ENCODE measurements at regions not wholly inside any gene's neighbourhood (a gene's known extent, or its start where the extent isn't known, plus 50 kb on each side); places are given as distances from the start of the nearest gene placed in this dataset.

GRCh38 chr2:226151157-226151556 is 648.5 kb downstream of the IRS1 start:
- Histone ChIP-seq H3K27ac (ENCODE audit: low read length) (no peak overlapping the region), H3K4me1 (ENCODE audit: control insufficient read depth, insufficient read depth, low read length) (no peaks in the 10 kb centered on the region), H3K9ac (ENCODE audit: low read length in 2 of 2) (no peak overlapping the region), H3K27me3 (ENCODE audit: control insufficient read depth in 1 of 2, insufficient read depth in 2 of 2, low read length in 2 of 2) (no peaks in the 10 kb centered on the region), H3K9me3 (ENCODE audit: control insufficient read depth in 2 of 2, low read length in 2 of 2) (no peaks in the 10 kb centered on the region), H3K4me3 (ENCODE audit: low read length in 2 of 2) (no peak overlapping the region), H3K36me3 (ENCODE audit: control insufficient read depth in 2 of 2, insufficient read depth in 2 of 2, low read length in 2 of 2) (no peaks in the 10 kb centered on the region)

GRCh38 chr2:226143091-226143490 is 656.5 kb downstream of the IRS1 start:
- Histone ChIP-seq H3K27me3 (ENCODE audit: control insufficient read depth in 1 of 2, insufficient read depth in 2 of 2, low read length in 2 of 2) (no peaks in the 10 kb centered on the region), H3K9ac (ENCODE audit: low read length in 2 of 2) (no peak overlapping the region), H3K4me3 (ENCODE audit: low read length in 2 of 2) (no peak overlapping the region), H3K9me3 (ENCODE audit: control insufficient read depth in 2 of 2, low read length in 2 of 2) (no peaks in the 10 kb centered on the region), H3K4me1 (ENCODE audit: control insufficient read depth, insufficient read depth, low read length) (no peaks in the 10 kb centered on the region), H3K36me3 (ENCODE audit: control insufficient read depth in 2 of 2, insufficient read depth in 2 of 2, low read length in 2 of 2) (no peaks in the 10 kb centered on the region), H3K27ac (ENCODE audit: low read length) (no peak overlapping the region)

GRCh38 chr2:226142463-226142862 is 657.2 kb downstream of the IRS1 start:
- no peak overlapping the region for H3K27ac ChIP-seq (ENCODE audit: low read length)
- H3K9ac ChIP-seq (ENCODE audit: low read length in 2 of 2): no peak overlapping the region
- no peaks in the 10 kb centered on the region for H3K36me3 ChIP-seq (ENCODE audit: control insufficient read depth in 2 of 2, insufficient read depth in 2 of 2, low read length in 2 of 2)
- no peak overlapping the region for H3K4me3 ChIP-seq (ENCODE audit: low read length in 2 of 2)
- H3K9me3 ChIP-seq (ENCODE audit: control insufficient read depth in 2 of 2, low read length in 2 of 2): no peaks in the 10 kb centered on the region
- no peaks in the 10 kb centered on the region for H3K27me3 ChIP-seq (ENCODE audit: control insufficient read depth in 1 of 2, insufficient read depth in 2 of 2, low read length in 2 of 2)
- no peaks in the 10 kb centered on the region for H3K4me1 ChIP-seq (ENCODE audit: control insufficient read depth, insufficient read depth, low read length)

DNA sequence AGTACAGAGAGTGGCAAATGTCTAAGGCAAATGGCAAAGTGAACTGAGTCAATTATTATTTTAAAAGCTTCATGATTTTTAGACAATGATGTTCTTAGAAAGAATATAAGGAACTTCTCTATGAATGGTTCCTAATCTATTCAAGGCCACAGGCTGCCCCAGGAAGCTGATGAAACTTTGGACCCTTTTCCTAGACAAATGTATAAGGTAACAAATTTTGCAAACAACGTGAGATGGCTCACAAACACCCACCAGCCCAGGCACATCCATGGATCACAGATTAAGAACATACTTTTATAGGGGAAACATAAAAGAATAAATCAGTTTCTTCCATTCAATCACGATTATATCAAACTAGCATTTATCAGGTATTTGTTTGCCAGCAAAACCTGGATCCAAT is 659.0 kb downstream of the IRS1 start:
- H3K27me3 ChIP-seq (ENCODE audit: control insufficient read depth in 1 of 2, insufficient read depth in 2 of 2, low read length in 2 of 2): no peaks in the 10 kb centered on the region
- H3K9me3 ChIP-seq (ENCODE audit: control insufficient read depth in 2 of 2, low read length in 2 of 2): no peaks in the 10 kb centered on the region
- H3K4me1 ChIP-seq (ENCODE audit: control insufficient read depth, insufficient read depth, low read length): no peaks in the 10 kb centered on the region
- H3K36me3 ChIP-seq (ENCODE audit: control insufficient read depth in 2 of 2, insufficient read depth in 2 of 2, low read length in 2 of 2): no peaks in the 10 kb centered on the region
- no peak overlapping the region for H3K4me3 ChIP-seq (ENCODE audit: low read length in 2 of 2)
- no peak overlapping the region for H3K9ac ChIP-seq (ENCODE audit: low read length in 2 of 2)
- no peak overlapping the region for H3K27ac ChIP-seq (ENCODE audit: low read length)

DNA sequence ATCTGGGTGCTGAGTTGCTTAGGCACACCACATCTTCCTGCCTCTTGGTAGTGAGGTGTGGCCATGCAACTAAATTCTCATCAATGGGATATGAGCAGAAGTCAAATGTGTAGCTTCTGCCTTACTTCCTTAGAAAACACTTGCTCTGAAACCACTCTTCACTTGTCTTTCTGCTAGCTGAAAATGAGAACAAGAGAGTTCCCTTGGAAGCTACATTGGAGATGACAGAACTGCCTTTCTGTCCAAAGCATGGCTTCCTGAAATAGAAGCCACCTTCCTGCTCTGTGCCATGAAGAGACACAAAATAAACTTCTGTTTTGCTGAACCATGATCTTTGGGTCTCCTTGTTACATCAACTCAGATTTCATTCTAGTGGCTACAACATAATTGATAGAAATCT is 659.9 kb downstream of the IRS1 start:
- Histone ChIP-seq H3K9me3 (ENCODE audit: control insufficient read depth in 2 of 2, low read length in 2 of 2) (no peaks in the 10 kb centered on the region), H3K4me3 (ENCODE audit: low read length in 2 of 2) (no peak overlapping the region), H3K27ac (ENCODE audit: low read length) (no peak overlapping the region), H3K27me3 (ENCODE audit: control insufficient read depth in 1 of 2, insufficient read depth in 2 of 2, low read length in 2 of 2) (no peaks in the 10 kb centered on the region), H3K4me1 (ENCODE audit: control insufficient read depth, insufficient read depth, low read length) (no peaks in the 10 kb centered on the region), H3K9ac (ENCODE audit: low read length in 2 of 2) (no peak overlapping the region), H3K36me3 (ENCODE audit: control insufficient read depth in 2 of 2, insufficient read depth in 2 of 2, low read length in 2 of 2) (no peaks in the 10 kb centered on the region)

- Histone ChIP-seq H3K27ac (ENCODE audit: low read length) (no peak overlapping the region), H3K9ac (ENCODE audit: low read length in 2 of 2) (no peak overlapping the region), H3K27me3 (ENCODE audit: control insufficient read depth in 1 of 2, insufficient read depth in 2 of 2, low read length in 2 of 2) (no peaks in the 10 kb centered on the region), H3K36me3 (ENCODE audit: control insufficient read depth in 2 of 2, insufficient read depth in 2 of 2, low read length in 2 of 2) (no peaks in the 10 kb centered on the region), H3K4me3 (ENCODE audit: low read length in 2 of 2) (no peak overlapping the region), H3K9me3 (ENCODE audit: control insufficient read depth in 2 of 2, low read length in 2 of 2) (no peaks in the 10 kb centered on the region), H3K4me1 (ENCODE audit: control insufficient read depth, insufficient read depth, low read length) (no peaks in the 10 kb centered on the region)
Observed at GRCh38 chr2:226137201-226137811, 662.3 kb downstream of the IRS1 start.

DNA sequence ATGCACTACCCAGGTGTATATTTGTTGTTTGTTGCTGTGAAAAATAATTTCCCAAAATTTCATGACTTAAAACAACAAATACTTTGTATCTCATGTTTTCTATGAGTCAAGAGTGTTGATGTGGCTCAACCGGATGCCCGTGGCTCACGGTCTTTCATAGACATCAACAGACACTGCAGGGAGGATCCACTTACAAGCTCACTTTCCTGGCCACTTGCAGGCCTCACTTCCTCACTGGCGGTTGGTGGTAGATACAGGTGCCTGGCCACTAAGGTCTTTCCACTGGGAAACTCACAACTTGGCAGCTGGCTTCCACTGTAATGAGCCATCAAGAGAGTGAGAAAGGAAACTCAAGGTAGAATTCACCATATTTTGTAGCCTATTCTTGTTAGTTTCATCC is 662.9 kb downstream of the IRS1 start:
- Histone ChIP-seq H3K4me3 (ENCODE audit: low read length in 2 of 2) (no peak overlapping the region), H3K9me3 (ENCODE audit: control insufficient read depth in 2 of 2, low read length in 2 of 2) (no peaks in the 10 kb centered on the region), H3K27ac (ENCODE audit: low read length) (no peak overlapping the region), H3K9ac (ENCODE audit: low read length in 2 of 2) (no peak overlapping the region), H3K4me1 (ENCODE audit: control insufficient read depth, insufficient read depth, low read length) (no peaks in the 10 kb centered on the region), H3K36me3 (ENCODE audit: control insufficient read depth in 2 of 2, insufficient read depth in 2 of 2, low read length in 2 of 2) (no peaks in the 10 kb centered on the region), H3K27me3 (ENCODE audit: control insufficient read depth in 1 of 2, insufficient read depth in 2 of 2, low read length in 2 of 2) (no peaks in the 10 kb centered on the region)

GRCh38 chr2:226135861-226136548 is 663.6 kb downstream of the IRS1 start:
- Histone ChIP-seq H3K4me3 (ENCODE audit: low read length in 2 of 2) (no peak overlapping the region), H3K27me3 (ENCODE audit: control insufficient read depth in 1 of 2, insufficient read depth in 2 of 2, low read length in 2 of 2) (no peaks in the 10 kb centered on the region), H3K9me3 (ENCODE audit: control insufficient read depth in 2 of 2, low read length in 2 of 2) (no peaks in the 10 kb centered on the region), H3K9ac (ENCODE audit: low read length in 2 of 2) (no peak overlapping the region), H3K36me3 (ENCODE audit: control insufficient read depth in 2 of 2, insufficient read depth in 2 of 2, low read length in 2 of 2) (no peaks in the 10 kb centered on the region), H3K4me1 (ENCODE audit: control insufficient read depth, insufficient read depth, low read length) (no peaks in the 10 kb centered on the region), H3K27ac (ENCODE audit: low read length) (no peak overlapping the region)

DNA sequence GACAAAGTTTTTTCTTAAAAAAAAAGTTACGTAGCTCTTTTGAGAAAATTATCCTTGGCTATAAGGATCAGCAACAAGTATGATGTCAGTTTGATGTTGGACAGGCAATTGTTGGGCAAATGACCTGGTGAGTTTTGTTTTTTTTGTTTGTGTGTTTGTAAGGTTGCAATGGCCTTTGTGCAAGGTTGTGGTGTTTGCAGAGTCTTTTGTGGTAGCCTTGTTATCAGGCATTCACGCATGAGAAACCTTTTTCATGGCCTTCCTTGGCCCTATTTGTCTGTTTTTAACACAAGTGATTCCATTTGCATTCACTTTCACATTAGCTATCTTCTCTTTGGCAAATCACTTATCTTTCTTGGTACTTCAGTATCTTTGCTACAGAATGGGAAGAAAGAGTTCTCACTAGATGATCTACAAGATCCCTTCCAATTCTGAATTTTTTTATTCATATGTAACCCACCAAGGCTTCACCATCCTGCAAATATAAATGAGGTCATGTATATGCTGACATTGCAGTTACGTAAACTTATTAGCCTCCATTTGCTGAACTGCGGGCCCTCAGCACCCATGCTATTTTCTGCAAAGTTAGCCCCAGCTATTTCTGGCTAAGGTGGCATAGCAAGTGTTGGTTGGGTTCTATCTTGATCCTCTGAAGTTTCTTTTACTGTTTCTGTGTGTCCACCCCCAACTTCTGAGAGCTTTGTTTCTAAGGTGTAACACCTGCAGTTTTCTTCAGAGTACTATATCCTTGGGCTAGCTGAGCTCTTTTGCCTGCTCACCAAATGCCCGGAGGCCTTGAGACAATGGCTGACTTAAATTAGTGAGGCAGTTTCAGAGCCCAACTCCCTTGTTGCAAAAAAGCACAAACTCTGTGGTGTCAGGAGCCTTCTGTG is 667.1 kb downstream of the IRS1 start:
- Histone ChIP-seq H3K27me3 (ENCODE audit: control insufficient read depth in 1 of 2, insufficient read depth in 2 of 2, low read length in 2 of 2) (no peaks in the 10 kb centered on the region), H3K9me3 (ENCODE audit: control insufficient read depth in 2 of 2, low read length in 2 of 2) (no peaks in the 10 kb centered on the region), H3K9ac (ENCODE audit: low read length in 2 of 2) (no peak overlapping the region), H3K4me3 (ENCODE audit: low read length in 2 of 2) (no peak overlapping the region), H3K4me1 (ENCODE audit: control insufficient read depth, insufficient read depth, low read length) (no peaks in the 10 kb centered on the region), H3K27ac (ENCODE audit: low read length) (no peak overlapping the region), H3K36me3 (ENCODE audit: control insufficient read depth in 2 of 2, insufficient read depth in 2 of 2, low read length in 2 of 2) (no peaks in the 10 kb centered on the region)

DNA sequence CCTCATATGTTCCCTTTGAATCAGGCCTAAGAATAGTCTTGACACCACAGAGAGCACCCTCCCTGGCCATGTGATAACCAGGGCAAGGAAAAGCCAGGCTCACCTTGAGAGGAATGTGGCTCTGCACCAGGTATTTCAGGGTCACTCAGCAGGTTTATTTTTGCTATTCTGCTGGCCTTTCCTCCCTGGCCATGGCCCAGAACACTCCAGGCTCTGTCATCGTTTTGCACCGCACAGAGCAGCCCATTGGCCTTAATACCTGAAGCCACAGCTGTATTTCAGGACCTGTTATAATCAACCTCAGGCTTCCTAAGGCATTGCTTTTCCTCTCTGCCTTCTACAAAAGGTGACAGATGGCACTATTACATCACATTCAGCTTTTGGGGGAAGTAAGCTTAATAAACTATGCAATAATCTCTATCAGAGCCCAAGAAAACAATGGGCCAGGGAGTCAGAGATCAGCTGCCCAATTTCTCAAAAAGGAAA is 668.3 kb downstream of the IRS1 start:
- Histone ChIP-seq H3K9me3 (ENCODE audit: control insufficient read depth in 2 of 2, low read length in 2 of 2) (no peaks in the 10 kb centered on the region), H3K27me3 (ENCODE audit: control insufficient read depth in 1 of 2, insufficient read depth in 2 of 2, low read length in 2 of 2) (no peaks in the 10 kb centered on the region), H3K27ac (ENCODE audit: low read length) (no peak overlapping the region), H3K4me3 (ENCODE audit: low read length in 2 of 2) (no peak overlapping the region), H3K4me1 (ENCODE audit: control insufficient read depth, insufficient read depth, low read length) (no peaks in the 10 kb centered on the region), H3K9ac (ENCODE audit: low read length in 2 of 2) (no peak overlapping the region), H3K36me3 (ENCODE audit: control insufficient read depth in 2 of 2, insufficient read depth in 2 of 2, low read length in 2 of 2) (no peaks in the 10 kb centered on the region)
